GM12878 (cell line): ENCODE measurements at regions not wholly inside any gene's neighbourhood (a gene's known extent, or its start where the extent isn't known, plus 50 kb on each side); places are given as distances from the start of the nearest gene placed in this dataset.

Experiments
- ATAC-seq: fragments of 200-7000 bp; cut with Tn5 transposase; 3 replicates; pipeline ENCODE4 v1.9.1; 2020; ENCODE audit warnings: mild to moderate bottlenecking, moderate library complexity
- BruUV-seq: library from RNA; stranded (reverse); fragments of 400-500 nt; replicated peaks from 2 replicates; lab custom pipeline; 2021; lab: Mats Ljungman, UMichigan
- CTCF ChIA-PET: fragments of 300-600 bp; sonication (Branson Sonifier 250); formaldehyde crosslinking; extraction: SDS; loops from one replicate; lab custom pipeline; 2021; ENCODE audit warnings: inconsistent platforms; lab: Yijun Ruan, JAX
- POLR2A ChIA-PET: fragments of 350-600 bp; formaldehyde crosslinking; extraction: SDS; loops from one replicate; lab custom pipeline; 2021; ENCODE audit warnings: inconsistent platforms; lab: Charles Lee
- RAD21 ChIA-PET: fragments of 300-600 bp; sonication (Branson Sonifier 250); formaldehyde crosslinking; loops from one replicate; lab custom pipeline; 2023; ENCODE audit warnings: antibody characterized with exemption; ENCODE audit not compliant: unreplicated experiment; lab: Charles Lee
- SMC1A ChIA-PET: fragments of 300-600 bp; sonication (Branson Sonifier 250); formaldehyde crosslinking; loops from one replicate; lab custom pipeline; 2023; ENCODE audit not compliant: unreplicated experiment, uncharacterized antibody; lab: Charles Lee
- DNase-seq: peaks from one replicate; pipeline ENCODE4 v3.0.0-alpha.2; 2011; ENCODE audit warnings: low read depth, low spot score
- FAIRE-seq: peaks from 3 replicates; lab custom pipeline; 2011; peaks lifted over from hg19 to GRCh38; lab: Jason Lieb, UNC
- H2AFZ ChIP-seq: 2 replicates; pipeline ENCODE4 v1.6.0; 2011; ENCODE audit warnings: low read depth, low read length, control low read depth; ENCODE audit not compliant: control insufficient read depth
- H3K27ac ChIP-seq: 2 replicates; pipeline ENCODE4 v1.5.1; 2011; ENCODE audit warnings: control low read depth; ENCODE audit not compliant: control insufficient read depth, insufficient read depth
- H3K27me3 ChIP-seq, 2 experiments: replicated peaks in 1 of 2; 2 replicates each; pipeline versions ENCODE4 v1.6.0 to v1.6.1; 2011; ENCODE audit warnings: low read length in 1 of 2; ENCODE audit not compliant: control insufficient read depth in 2 of 2, insufficient read depth in 2 of 2
- H3K36me3 ChIP-seq, 2 experiments: 2 replicates each; pipeline ENCODE4 v1.5.1; 2011; ENCODE audit warnings: low read length in 1 of 2; ENCODE audit not compliant: control insufficient read depth in 2 of 2, insufficient read depth in 2 of 2
- H3K4me1 ChIP-seq: 2 replicates; pipeline ENCODE4 v1.6.1; 2011; ENCODE audit warnings: mild to moderate bottlenecking, low read length, moderate library complexity, mixed read lengths; ENCODE audit not compliant: control insufficient read depth, insufficient read depth
- H3K4me2 ChIP-seq: 2 replicates; pipeline ENCODE4 v1.6.0; 2011; ENCODE audit warnings: control low read depth; ENCODE audit not compliant: control insufficient read depth, insufficient read depth
- H3K4me3 ChIP-seq: fragments of 200-600 bp; sonication (generic); 2 replicates; pipeline ENCODE4 v1.5.1; 2016
- H3K79me2 ChIP-seq: 2 replicates; pipeline ENCODE4 v1.6.0; 2011; ENCODE audit warnings: low read length; ENCODE audit not compliant: control insufficient read depth, insufficient read depth
- H3K9ac ChIP-seq: 2 replicates; pipeline ENCODE4 v1.8.0; 2011; ENCODE audit warnings: low read length, control low read depth, mixed read lengths; ENCODE audit not compliant: control insufficient read depth, insufficient read depth
- H3K9me3 ChIP-seq: replicated peaks from 3 replicates; pipeline ENCODE4 v1.5.1; 2011; ENCODE audit warnings: mild to moderate bottlenecking, low read length; ENCODE audit not compliant: control insufficient read depth, insufficient read depth
- H4K20me1 ChIP-seq: 2 replicates; pipeline ENCODE4 v1.6.0; 2011; ENCODE audit not compliant: control insufficient read depth, insufficient read depth
- ASH2L ChIP-seq: fragments of 300-600, 200-600 bp; sonication (generic); IDR thresholded peaks from 2 replicates; pipeline ENCODE4 v1.6.1; 2017; ENCODE audit warnings: low read depth, mild to moderate bottlenecking, borderline replicate concordance
- EED ChIP-seq: sonication (generic); IDR thresholded peaks from 2 replicates; pipeline ENCODE4 v1.6.1; 2016; ENCODE audit warnings: antibody characterized with exemption, low read depth
- EGR1 ChIP-seq, 2 experiments: IDR thresholded peaks; 1 replicate in 1 of 2; 2 replicates in 1 of 2; pipeline ENCODE4 v1.6.1; 2011 to 2012; ENCODE audit warnings: low read depth in 2 of 2, low read length in 2 of 2, borderline replicate concordance in 1 of 2, mild to moderate bottlenecking in 1 of 2, moderate library complexity in 1 of 2
- EP300 ChIP-seq, 2 experiments: fragments of 150-350 bp in 1 of 2; IDR thresholded peaks; 2 replicates each; pipeline ENCODE4 v1.6.1; 2011 to 2012; ENCODE audit warnings: low read depth in 2 of 2, low read length in 2 of 2, borderline replicate concordance in 1 of 2, improper control_type of control experiment in 1 of 2, inconsistent platforms in 1 of 2; ENCODE audit not compliant: control insufficient read depth in 1 of 2
- LARP7 ChIP-seq: fragments of 450-650 bp; IDR thresholded peaks from 2 replicates; pipeline ENCODE4 v1.6.1; 2017; ENCODE audit warnings: mild to moderate bottlenecking
- MYB ChIP-seq: fragments of 150-350 bp; IDR thresholded peaks from 2 replicates; pipeline ENCODE4 v1.6.1; 2014; ENCODE audit warnings: mild to moderate bottlenecking, low read depth, low read length, borderline replicate concordance
- PAX5 ChIP-seq: IDR thresholded peaks from 2 replicates; pipeline ENCODE4 v1.6.1; 2011; ENCODE audit warnings: low read depth, low read length, borderline replicate concordance
- RELA ChIP-seq: fragments of 450-650 bp; IDR thresholded peaks from 2 replicates; pipeline ENCODE4 v1.8.0; 2014; ENCODE audit warnings: borderline replicate concordance; ENCODE audit not compliant: partially characterized antibody
- SMAD5 ChIP-seq: IDR thresholded peaks from 2 replicates; pipeline ENCODE4 v1.6.1; 2016; ENCODE audit warnings: antibody characterized with exemption, low read depth
- SP1 ChIP-seq: IDR thresholded peaks from one replicate; pipeline ENCODE4 v1.6.1; 2011; ENCODE audit warnings: low read depth, low read length
- SUPT20H ChIP-seq: IDR thresholded peaks from 2 replicates; pipeline ENCODE4 v1.6.1; 2011; ENCODE audit warnings: low read depth, mild to moderate bottlenecking, low read length, moderate library complexity, borderline replicate concordance; ENCODE audit not compliant: control insufficient read depth
- YBX1 ChIP-seq: fragments of 450-650 bp; IDR thresholded peaks from 2 replicates; pipeline ENCODE4 v1.6.1; 2016; ENCODE audit warnings: antibody characterized with exemption
- YY1 ChIP-seq: IDR thresholded peaks from 2 replicates; pipeline ENCODE4 v1.6.1; 2011; ENCODE audit warnings: low read depth, mild to moderate bottlenecking, low read length
- WGBS: methylation state at CpG from one replicate; pipeline ENCODE4 v1.1.6; 2016; ENCODE audit warnings: low lambda C conversion rate; ENCODE audit not compliant: insufficient replicate concordance, insufficient coverage; ENCODE audit errors: missing lambda C conversion rate; 5-methylcytosine and 5-hydroxymethylcytosine counted together
- in situ Hi-C: fragments of 300-500 bp; cut with MboI; formaldehyde crosslinking; loops from 9 replicates; pipeline ENCODE4 v1.14.3; 2018; ENCODE audit warnings: mixed read lengths
- intact Hi-C: fragments of 100-400 bp; cut with micrococcal nuclease; formaldehyde crosslinking; loops from one replicate; pipeline ENCODE4 v1.14.2; 2022; ENCODE audit not compliant: unreplicated experiment
- TF ChIP-seq, protein P1 (sequence below): IDR thresholded peaks from 2 replicates; pipeline ENCODE4 v1.6.1; 2012; ENCODE audit warnings: low read depth, low read length, improper control_type of control experiment
- TF ChIP-seq, protein P2 (sequence below): fragments of 450-650 bp; IDR thresholded peaks from 2 replicates; pipeline ENCODE4 v1.6.1; 2017; ENCODE audit warnings: borderline replicate concordance

GRCh38 chr10:90276894-90277475 lies 575.6 kb downstream of the KIF20B start:
- Histone ChIP-seq H3K27ac (no peak overlapping the region), H3K9ac (no peak overlapping the region), H3K9me3 (no peaks in the 10 kb centered on the region), H3K4me3 (no peak overlapping the region), H3K4me1 (no peaks in the 10 kb centered on the region), H3K36me3 (no peaks in the 10 kb centered on the region), H4K20me1 (no peaks in the 10 kb centered on the region), H3K4me2 (no peak overlapping the region), H3K79me2 (no peaks in the 10 kb centered on the region), H2AFZ (no peak overlapping the region), H3K27me3 (no peaks in the 10 kb centered on the region)
- DNase-seq (no peak), ATAC-seq (no peak), FAIRE-seq (no peak)
- in situ Hi-C loops (no loop called here), intact Hi-C loops (no loop called here)
- ChIA-PET SMC1A (no interaction called here), CTCF (no interaction called here), RAD21 (no interaction called here), POLR2A (no interaction called here)
- 13% methylated on average over 4 of the region's 4 CpGs for WGBS
- BruUV-seq: no TSS peak
- TF ChIP-seq YY1: no peak
- TF ChIP-seq, protein P1, sequence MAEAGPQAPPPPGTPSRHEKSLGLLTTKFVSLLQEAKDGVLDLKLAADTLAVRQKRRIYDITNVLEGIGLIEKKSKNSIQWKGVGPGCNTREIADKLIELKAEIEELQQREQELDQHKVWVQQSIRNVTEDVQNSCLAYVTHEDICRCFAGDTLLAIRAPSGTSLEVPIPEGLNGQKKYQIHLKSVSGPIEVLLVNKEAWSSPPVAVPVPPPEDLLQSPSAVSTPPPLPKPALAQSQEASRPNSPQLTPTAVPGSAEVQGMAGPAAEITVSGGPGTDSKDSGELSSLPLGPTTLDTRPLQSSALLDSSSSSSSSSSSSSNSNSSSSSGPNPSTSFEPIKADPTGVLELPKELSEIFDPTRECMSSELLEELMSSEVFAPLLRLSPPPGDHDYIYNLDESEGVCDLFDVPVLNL: no peak
- TF ChIP-seq ASH2L: no peak
- TF ChIP-seq YBX1: no peak
- no peak for TF ChIP-seq EGR1 (IDR thresholded peaks at IDR 0.05; ENCODE audit: borderline replicate concordance in 1 of 2, low read depth in 2 of 2, low read length in 2 of 2)
- no peak for TF ChIP-seq PAX5
- no peak for TF ChIP-seq MYB
- no peak for TF ChIP-seq EP300 (IDR thresholded peaks at IDR 0.05; ENCODE audit: borderline replicate concordance in 1 of 2, control insufficient read depth in 1 of 2, low read depth in 2 of 2, low read length in 2 of 2)
- TF ChIP-seq, protein P2, sequence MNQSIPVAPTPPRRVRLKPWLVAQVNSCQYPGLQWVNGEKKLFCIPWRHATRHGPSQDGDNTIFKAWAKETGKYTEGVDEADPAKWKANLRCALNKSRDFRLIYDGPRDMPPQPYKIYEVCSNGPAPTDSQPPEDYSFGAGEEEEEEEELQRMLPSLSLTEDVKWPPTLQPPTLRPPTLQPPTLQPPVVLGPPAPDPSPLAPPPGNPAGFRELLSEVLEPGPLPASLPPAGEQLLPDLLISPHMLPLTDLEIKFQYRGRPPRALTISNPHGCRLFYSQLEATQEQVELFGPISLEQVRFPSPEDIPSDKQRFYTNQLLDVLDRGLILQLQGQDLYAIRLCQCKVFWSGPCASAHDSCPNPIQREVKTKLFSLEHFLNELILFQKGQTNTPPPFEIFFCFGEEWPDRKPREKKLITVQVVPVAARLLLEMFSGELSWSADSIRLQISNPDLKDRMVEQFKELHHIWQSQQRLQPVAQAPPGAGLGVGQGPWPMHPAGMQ: no peak
- no peak for TF ChIP-seq SMAD5
- TF ChIP-seq EED: no peak
- no peak for TF ChIP-seq RELA
- no peak for TF ChIP-seq SP1
- no peak for TF ChIP-seq SUPT20H
- TF ChIP-seq LARP7: no peak
